OCI-LY1 (cell line): ENCODE measurements at regions not wholly inside any gene's neighbourhood (a gene's known extent, or its start where the extent isn't known, plus 50 kb on each side); places are given as distances from the start of the nearest gene placed in this dataset.

Experiments used
- EZH2 ChIP-seq: fragments of 200-600 bp; sonication (generic), shearing (Covaris generic); IDR thresholded peaks from 2 replicates; pipeline ENCODE4 v1.8.0; 2017; ENCODE audit warnings: borderline replicate concordance, mixed run types, mild to moderate bottlenecking, antibody characterized with exemption, low read length, moderate library complexity, mixed read lengths
- TF ChIP-seq, protein P1 (sequence below): fragments of 200-600 bp; sonication (generic), shearing (Covaris generic); IDR thresholded peaks from 2 replicates; pipeline ENCODE4 v1.5.1; 2017; ENCODE audit warnings: mild to moderate bottlenecking, antibody characterized with exemption, low read length, moderate library complexity, mixed read lengths

DNA sequence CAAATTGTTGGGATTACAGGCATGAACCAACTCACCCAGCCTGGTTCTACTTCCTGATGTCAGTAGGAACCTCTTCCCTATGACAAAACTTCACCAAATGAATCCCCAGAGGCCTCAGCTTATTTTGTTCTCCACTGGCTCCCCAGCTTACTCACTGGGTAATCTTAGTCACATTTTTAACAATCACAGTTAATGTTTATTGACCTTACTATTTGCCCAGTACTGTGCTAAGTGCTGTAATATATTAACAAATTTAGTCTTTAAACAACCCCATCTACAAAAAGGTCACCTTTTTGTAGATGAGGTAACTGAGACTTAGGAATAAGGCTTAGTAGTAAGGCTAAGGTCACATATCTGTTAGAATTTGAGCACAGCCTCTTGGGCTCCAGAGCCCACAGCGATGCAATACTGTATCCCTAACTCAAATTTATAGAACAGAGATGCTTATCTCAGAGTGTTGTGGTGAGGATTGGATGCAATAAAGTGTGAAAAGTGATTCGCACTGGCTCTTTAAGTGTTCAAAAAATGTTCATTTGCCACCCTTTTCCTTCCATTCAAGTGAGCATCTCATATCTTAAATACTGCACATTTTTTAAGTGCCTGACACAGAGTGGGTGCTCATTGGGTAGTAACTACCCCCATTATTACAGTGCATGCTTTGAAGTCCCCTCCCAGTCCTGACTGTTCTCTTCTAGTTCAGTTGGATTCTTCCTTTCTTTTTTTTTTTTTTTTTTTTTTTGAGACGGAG lies 146.4 kb upstream of the ARHGAP5 start:
- TF ChIP-seq, protein P1, sequence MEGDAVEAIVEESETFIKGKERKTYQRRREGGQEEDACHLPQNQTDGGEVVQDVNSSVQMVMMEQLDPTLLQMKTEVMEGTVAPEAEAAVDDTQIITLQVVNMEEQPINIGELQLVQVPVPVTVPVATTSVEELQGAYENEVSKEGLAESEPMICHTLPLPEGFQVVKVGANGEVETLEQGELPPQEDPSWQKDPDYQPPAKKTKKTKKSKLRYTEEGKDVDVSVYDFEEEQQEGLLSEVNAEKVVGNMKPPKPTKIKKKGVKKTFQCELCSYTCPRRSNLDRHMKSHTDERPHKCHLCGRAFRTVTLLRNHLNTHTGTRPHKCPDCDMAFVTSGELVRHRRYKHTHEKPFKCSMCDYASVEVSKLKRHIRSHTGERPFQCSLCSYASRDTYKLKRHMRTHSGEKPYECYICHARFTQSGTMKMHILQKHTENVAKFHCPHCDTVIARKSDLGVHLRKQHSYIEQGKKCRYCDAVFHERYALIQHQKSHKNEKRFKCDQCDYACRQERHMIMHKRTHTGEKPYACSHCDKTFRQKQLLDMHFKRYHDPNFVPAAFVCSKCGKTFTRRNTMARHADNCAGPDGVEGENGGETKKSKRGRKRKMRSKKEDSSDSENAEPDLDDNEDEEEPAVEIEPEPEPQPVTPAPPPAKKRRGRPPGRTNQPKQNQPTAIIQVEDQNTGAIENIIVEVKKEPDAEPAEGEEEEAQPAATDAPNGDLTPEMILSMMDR, result no peak
- no peak for TF ChIP-seq EZH2
